C4-2B (cell line): ENCODE measurements at regions not wholly inside any gene's neighbourhood (a gene's known extent, or its start where the extent isn't known, plus 50 kb on each side); places are given as distances from the start of the nearest gene placed in this dataset.

Source experiments
- CTCF ChIP-seq: fragments of 450-650 bp; conservative IDR thresholded peaks from 2 replicates; pipeline ENCODE4 v1.5.1; 2017; ENCODE audit warnings: mild to moderate bottlenecking
- ZFX ChIP-seq: fragments of 450-650 bp; IDR thresholded peaks from 2 replicates; pipeline ENCODE4 v1.6.1; 2017

- TF ChIP-seq CTCF (no peak), ZFX (no peak)
Observed at GRCh38 chr4:138449938-138450337, 207.8 kb upstream of the SLC7A11 start.
